GM13976 (cell line): ENCODE measurements at regions not wholly inside any gene's neighbourhood (a gene's known extent, or its start where the extent isn't known, plus 50 kb on each side); places are given as distances from the start of the nearest gene placed in this dataset.
"Not testable (repeated sequence)": the region's sequence is repeated elsewhere in the genome, so short reads cannot be mapped to it uniquely, and the experiment has no call there.

Source experiments
- DNase-seq: peaks from one replicate; pipeline ENCODE4 v3.0.0; 2012; ENCODE audit warnings: low spot score
- in situ Hi-C: fragments of 300-500 bp; cut with MboI; formaldehyde crosslinking; loops from one replicate; pipeline ENCODE4 v1.12.0; 2022; ENCODE audit warnings: low sequenced_read_pairs, mixed read lengths, inconsistent platforms; ENCODE audit not compliant: unreplicated experiment
- TF ChIP-seq, protein P1 (sequence below): IDR thresholded peaks from 2 replicates; pipeline ENCODE4 v1.5.1; 2012; ENCODE audit warnings: borderline replicate concordance, mild to moderate bottlenecking; ENCODE audit not compliant: insufficient read depth; ENCODE audit errors: extremely low read depth, missing control alignments, control extremely low read depth

DNA sequence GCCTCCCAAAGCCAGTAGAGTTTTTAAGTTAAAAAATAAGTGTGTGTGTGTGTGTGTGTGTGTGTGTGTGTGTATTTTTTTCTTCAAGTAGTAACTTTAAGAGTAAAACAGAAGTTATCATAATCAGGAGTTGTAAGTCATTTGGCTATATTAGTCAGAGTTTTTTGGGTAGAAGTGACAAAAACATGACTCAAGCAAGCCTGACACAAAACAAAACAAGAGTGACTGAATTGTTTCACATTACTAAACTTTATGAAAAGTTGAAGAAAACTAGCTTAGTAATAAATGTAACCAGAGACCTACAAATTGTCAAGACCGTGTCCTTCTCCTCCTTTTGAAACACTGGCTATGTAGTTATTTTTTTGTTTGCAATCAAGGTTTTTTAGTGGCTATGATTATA is 738.0 kb upstream of the PITX2 start:
- in situ Hi-C loops: no loop called here
- DNase-seq: no peak
- TF ChIP-seq, protein P1, sequence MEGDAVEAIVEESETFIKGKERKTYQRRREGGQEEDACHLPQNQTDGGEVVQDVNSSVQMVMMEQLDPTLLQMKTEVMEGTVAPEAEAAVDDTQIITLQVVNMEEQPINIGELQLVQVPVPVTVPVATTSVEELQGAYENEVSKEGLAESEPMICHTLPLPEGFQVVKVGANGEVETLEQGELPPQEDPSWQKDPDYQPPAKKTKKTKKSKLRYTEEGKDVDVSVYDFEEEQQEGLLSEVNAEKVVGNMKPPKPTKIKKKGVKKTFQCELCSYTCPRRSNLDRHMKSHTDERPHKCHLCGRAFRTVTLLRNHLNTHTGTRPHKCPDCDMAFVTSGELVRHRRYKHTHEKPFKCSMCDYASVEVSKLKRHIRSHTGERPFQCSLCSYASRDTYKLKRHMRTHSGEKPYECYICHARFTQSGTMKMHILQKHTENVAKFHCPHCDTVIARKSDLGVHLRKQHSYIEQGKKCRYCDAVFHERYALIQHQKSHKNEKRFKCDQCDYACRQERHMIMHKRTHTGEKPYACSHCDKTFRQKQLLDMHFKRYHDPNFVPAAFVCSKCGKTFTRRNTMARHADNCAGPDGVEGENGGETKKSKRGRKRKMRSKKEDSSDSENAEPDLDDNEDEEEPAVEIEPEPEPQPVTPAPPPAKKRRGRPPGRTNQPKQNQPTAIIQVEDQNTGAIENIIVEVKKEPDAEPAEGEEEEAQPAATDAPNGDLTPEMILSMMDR: no peak

- TF ChIP-seq, protein P1: no peak
- in situ Hi-C loops: no loop called here
- no peak for DNase-seq
Observed at GRCh38 chr4:111362941-111363361, 740.1 kb upstream of the PITX2 start.

- DNase-seq, in situ Hi-C loops: not testable (repeated sequence)
Observed at GRCh38 chr4:111377880-111378279, 755.0 kb upstream of the PITX2 start.

- TF ChIP-seq, protein P1: no peak
- in situ Hi-C loops: no loop called here
- no peak for DNase-seq
Observed at GRCh38 chr4:111388561-111388960, 756.7 kb upstream of the FAM241A start.

DNA sequence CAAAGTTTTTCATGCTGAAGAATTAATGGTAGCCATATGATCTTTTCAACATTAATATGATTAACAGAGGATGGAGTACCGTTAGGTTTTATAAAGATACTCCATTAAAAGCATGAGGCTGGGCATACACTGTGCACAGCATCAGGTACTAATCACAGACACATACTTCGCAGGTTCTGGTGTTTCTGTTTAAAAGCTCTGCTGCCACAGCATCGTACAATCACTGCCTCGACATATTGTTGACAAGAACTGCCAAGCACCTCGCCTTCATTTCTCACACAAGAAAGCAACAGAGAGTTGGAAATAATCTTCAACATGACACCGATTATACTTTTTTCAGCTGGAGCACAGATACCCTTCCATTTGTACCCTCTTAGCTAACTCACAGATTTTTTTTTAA is 753.4 kb upstream of the FAM241A start:
- no peak for DNase-seq
- TF ChIP-seq, protein P1: no peak
- in situ Hi-C loops: no loop called here

- in situ Hi-C loops: no loop called here
- TF ChIP-seq, protein P1: no peak
Observed at GRCh38 chr4:111393781-111394180, 751.5 kb upstream of the FAM241A start.

GRCh38 chr4:111398906-111399330 is 746.3 kb upstream of the FAM241A start:
- DNase-seq: no peak
- TF ChIP-seq, protein P1: no peak
- in situ Hi-C loops: no loop called here

More at GRCh38 chr4:111393781-111394180, 751.5 kb upstream of the FAM241A start:
- DNase-seq: no peak
